Fibroblast of skin of abdomen (primary cell): ENCODE measurements at regions not wholly inside any gene's neighbourhood (a gene's known extent, or its start where the extent isn't known, plus 50 kb on each side); places are given as distances from the start of the nearest gene placed in this dataset.
"Not testable (repeated sequence)": the region's sequence is repeated elsewhere in the genome, so short reads cannot be mapped to it uniquely, and the experiment has no call there.

Source experiments
- DNase-seq: peaks from one replicate; pipeline ENCODE4 v3.0.0-alpha.2; 2013

- DNase-seq = no peak
These were observed 306.0 kb upstream of the AADAT start for GRCh38 chr4:170395773-170396172.

DNA sequence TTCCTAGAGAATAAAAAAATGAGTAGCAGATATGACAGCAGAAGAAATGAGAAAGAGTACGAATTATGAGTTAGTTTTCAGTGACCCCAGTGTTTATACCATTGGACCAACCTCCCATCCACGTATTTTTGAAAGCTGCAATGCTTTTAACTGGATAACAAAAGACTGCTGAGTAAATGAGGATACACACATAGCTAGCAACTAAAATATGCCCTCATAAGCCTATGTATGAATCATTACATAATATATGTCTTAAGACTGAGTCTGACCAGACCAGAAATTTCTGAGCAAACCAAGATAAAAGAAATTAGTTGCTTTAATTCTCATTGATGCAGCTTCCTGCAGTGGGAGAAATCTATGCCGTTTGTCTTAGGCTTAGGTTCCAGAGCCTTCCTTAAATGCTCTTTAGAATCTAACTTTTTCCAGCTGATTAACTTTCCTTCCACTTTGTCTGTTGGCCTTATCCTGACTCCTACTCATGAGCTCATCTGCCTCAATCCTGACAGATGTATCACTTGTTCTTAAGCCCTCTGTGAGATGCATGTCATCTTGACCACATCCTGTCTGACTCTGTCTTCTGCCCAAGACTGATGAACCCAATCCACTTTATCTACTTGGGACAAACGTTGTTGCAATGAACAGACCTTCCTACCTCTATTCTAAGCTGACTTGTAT is 301.4 kb upstream of the AADAT start:
- peak; percentile 96 for DNase-seq

- no peak for DNase-seq
These were observed 299.7 kb upstream of the AADAT start for GRCh38 chr4:170389411-170389810.

DNA sequence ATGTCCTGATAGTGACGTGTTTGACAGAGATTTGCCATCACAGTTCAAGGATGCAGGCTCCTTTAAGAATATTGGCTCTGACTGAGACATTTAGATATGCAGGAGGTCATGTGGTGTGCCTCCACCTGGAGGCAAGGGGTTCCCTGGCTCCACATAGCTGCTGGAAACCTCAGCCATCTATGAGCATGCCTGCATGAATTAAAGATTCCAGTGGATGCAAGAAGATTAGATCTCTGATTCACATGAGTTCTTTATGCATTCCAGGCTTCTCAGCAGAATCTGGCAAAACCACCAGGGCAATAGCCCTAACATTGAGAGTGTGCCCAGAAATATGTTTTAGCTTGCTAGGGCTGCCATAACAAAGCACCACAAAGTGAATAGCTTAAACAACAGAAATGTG is 298.5 kb upstream of the AADAT start:
- DNase-seq = peak; percentile 90

DNA sequence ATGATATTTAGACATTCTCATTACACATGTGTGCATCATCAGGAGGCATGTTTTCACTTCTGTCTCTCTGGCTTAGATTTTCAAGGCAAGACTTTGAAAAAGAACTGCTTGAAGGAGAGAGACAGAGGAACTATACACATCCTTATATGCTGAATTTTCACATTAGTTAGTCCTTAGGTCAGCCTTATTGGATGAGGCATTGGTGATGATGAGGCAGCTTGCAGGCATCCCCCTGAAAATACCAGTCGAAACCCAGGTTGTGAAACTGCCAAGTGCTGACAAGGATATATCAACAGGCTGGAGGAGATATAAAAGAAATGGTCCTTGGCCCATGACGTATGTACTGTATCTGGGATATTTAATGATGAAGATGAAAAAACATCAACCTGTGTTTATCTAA is 297.2 kb upstream of the AADAT start:
- peak; percentile 96 for DNase-seq

DNA sequence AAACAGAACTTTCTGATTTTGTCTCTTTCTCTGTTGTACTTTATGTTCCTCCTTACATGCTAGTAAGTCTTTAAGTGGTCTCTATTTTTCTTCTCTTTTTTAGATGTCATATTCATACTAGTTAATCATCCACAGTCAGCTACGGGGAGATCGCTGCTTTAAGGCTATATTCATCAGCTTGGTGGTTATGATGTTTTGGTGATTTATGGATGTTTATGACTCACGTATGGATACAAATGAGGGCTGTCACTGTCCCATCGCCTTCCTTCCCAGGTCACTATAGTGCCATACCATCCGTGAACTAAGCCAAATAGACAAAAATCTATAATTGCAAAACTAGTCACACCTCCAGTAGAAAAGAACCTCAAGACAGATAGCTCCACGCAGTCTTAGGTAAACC is 296.8 kb upstream of the AADAT start:
- DNase-seq = peak; percentile 51

GRCh38 chr4:170374770-170375169 is 285.0 kb upstream of the AADAT start:
- DNase-seq = no peak

DNA sequence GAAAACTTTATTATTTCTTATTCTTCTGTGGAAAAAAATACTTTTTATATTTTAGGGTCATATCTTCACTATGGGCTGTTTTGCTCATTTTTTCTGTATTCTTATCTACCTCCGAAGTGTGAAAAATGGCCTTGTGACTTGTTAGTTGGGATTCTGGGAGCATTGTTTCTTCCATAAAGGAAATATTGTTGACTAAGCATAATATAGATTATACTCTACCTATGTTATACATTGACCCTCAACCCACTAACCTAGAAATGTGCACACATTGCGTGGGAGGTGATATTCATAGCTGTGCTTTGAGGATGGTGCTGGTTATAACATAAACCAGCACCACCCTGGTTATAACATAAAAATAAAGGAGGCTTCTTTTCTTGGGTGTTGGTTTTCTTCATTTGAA is 259.2 kb upstream of the AADAT start:
- no peak for DNase-seq

DNA sequence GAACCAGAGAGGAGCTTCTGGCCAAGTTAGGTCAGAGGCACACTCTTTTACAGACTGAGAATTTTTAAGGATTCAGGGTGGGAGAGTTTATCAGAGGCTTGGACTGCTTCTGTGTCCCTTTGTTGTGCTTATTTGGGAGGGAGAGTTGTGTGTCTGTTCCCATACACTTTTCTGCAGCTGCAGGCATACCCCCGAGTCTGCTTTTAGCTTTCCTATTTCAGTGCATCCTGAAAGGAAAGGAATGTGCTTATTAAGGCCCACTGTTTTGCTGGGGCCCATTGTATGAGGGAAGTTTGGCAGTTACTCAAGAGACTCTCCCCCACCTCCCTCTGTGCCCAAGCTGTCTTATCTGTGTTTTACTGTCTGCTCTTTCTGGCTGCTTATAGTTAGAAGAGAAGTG is 257.4 kb upstream of the AADAT start:
- not testable (repeated sequence) for DNase-seq

GRCh38 chr4:170339522-170339921 is 249.8 kb upstream of the AADAT start:
- no peak for DNase-seq

DNA sequence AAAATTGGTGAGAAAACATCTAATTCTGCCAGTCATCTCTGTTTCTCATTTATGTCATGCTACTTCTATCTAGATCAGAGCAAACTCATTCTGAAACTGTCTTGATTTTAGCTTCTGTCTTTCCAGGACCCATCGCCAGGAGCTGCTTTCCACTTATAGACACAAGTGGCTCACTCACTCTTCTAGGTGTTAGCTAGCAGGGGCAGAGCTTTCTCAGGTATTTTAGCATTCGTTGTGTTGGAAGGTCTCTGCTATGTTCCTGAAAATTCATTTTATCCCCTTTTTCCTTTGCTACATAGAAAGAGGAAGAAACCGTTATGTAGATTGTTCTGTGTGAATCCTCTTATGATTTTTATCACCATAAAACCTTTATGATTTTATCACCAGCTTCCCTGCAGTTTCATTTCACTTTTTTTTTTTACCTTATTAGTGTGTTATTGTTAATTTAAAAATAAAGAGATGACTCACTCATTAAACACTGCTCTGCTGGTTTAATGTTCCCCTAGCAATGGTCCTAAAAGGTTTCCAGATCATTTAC is 246.6 kb upstream of the AADAT start:
- DNase-seq = no peak

- DNase-seq = no peak
These were observed 235.8 kb upstream of the AADAT start for GRCh38 chr4:170325599-170325998.

GRCh38 chr4:170323623-170324022 is 233.9 kb upstream of the AADAT start:
- DNase-seq = no peak

- DNase-seq = peak; percentile 4
These were observed 217.4 kb upstream of the AADAT start for GRCh38 chr4:170307182-170307581.

- no peak for DNase-seq
These were observed 216.5 kb upstream of the AADAT start for GRCh38 chr4:170306208-170306607.

- DNase-seq = no peak
These were observed 215.9 kb upstream of the AADAT start for GRCh38 chr4:170305627-170306026.

- DNase-seq = no peak
These were observed 191.3 kb upstream of the AADAT start for GRCh38 chr4:170281027-170281426.

DNA sequence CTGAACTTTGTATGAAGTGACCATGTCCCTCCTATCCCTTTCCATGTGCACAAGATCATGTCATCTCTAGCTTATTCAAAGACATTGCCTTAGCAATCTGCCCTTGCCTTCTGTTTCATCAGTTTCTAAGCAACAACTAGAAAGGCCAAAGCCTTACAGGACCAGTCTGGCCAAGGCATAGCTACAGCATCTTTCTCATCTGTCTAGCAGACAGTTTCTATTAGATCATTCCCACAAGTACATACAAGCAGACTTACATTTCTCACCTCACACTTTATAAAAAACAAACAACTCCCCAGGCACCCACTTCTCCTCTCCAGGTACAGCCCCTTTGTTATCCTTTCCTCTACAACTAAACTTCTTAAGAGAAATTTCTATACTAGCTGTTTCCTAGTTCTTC is 188.7 kb upstream of the AADAT start:
- no peak for DNase-seq

DNA sequence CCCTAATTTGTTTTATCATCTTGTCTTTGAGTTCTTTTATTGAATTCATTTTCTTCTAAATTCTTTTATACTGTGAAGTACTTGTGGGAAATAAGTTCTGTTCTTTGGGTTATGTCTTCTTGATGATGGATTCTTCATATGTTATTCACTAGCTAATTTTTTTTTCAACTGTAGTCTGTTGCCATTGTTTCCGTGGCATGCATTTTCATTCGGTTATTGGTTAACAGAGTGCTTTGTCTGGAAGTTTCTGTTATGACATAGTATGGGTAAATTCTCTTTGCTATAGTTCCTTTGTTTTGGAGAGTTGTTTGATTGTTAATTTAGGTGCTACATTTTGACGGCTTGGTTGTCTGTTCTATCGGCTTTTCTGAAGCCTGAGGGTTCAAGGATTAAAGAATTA is 184.9 kb upstream of the AADAT start:
- no peak for DNase-seq

DNA sequence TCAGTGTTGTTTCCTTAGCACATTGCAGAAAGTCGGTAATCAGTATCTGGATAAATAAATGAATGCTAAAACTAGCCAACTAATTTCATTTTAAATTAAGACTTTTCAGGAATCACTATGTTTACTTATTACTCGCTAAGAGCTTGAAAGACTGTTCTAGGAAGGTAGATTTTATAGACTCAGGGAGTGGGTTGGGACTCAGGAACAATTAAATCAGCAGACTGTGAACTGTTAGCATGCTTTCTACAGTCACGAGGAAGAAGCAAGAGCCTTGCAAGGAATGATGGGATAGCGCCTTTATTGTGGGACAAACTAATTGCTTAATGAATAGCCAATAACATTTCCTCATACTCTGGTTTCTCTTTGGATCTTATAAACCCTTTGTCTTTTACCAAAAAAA is 183.2 kb upstream of the AADAT start:
- no peak for DNase-seq

GRCh38 chr4:170271723-170272122 is 182.0 kb upstream of the AADAT start:
- DNase-seq = no peak

DNA sequence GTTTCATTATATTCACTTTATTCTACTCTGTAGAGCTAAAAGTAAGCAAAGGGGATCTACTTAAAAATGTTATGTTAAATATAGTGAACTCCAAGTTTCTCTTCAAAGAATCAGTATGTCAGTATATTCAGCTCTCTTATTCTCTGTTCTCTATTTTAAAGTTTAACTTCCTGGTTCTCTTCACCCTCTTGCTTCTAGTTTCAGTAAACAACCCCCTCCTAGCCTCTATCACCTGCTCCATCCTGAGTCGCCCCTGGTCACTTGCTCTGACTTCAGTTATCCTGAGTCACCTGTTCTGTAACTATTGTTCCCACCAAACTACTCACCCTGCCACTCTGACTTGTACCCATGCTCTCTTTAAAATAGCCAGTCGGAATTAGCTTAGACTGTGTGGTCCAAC is 180.9 kb upstream of the AADAT start:
- no peak for DNase-seq

GRCh38 chr4:170269950-170270349 is 180.2 kb upstream of the AADAT start:
- DNase-seq = no peak

- peak; percentile 93 for DNase-seq
These were observed 169.9 kb upstream of the AADAT start for GRCh38 chr4:170259631-170260153.

GRCh38 chr4:170256807-170257206 is 167.1 kb upstream of the AADAT start:
- no peak for DNase-seq
